ENCODE measurements at regions not wholly inside any gene's neighbourhood (a gene's known extent, or its start where the extent isn't known, plus 50 kb on each side); places are given as distances from the start of the nearest gene placed in this dataset.

- Histone ChIP-seq H3K27ac (no peak overlapping the region), H3K4me3 (no peak overlapping the region), H3K4me1 (no peaks in the 10 kb centered on the region), H3K9me3 (no peaks in the 10 kb centered on the region), H3K27me3 (no peaks in the 10 kb centered on the region), H3K36me3 (no peaks in the 10 kb centered on the region)
- TF ChIP-seq POLR2A (IDR thresholded peaks at IDR 0.05), result no peak
- TF ChIP-seq, protein P1, sequence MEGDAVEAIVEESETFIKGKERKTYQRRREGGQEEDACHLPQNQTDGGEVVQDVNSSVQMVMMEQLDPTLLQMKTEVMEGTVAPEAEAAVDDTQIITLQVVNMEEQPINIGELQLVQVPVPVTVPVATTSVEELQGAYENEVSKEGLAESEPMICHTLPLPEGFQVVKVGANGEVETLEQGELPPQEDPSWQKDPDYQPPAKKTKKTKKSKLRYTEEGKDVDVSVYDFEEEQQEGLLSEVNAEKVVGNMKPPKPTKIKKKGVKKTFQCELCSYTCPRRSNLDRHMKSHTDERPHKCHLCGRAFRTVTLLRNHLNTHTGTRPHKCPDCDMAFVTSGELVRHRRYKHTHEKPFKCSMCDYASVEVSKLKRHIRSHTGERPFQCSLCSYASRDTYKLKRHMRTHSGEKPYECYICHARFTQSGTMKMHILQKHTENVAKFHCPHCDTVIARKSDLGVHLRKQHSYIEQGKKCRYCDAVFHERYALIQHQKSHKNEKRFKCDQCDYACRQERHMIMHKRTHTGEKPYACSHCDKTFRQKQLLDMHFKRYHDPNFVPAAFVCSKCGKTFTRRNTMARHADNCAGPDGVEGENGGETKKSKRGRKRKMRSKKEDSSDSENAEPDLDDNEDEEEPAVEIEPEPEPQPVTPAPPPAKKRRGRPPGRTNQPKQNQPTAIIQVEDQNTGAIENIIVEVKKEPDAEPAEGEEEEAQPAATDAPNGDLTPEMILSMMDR (IDR thresholded peaks at IDR 0.05), result no peak
- DNase-seq, result no peak
- intact Hi-C loops (cut with DNase I; ENCODE audit: low total_unique reads), result no loop called here
Observed at GRCh38 chr4:54484383-54484782, 173.4 kb upstream of the KIT start.

DNA sequence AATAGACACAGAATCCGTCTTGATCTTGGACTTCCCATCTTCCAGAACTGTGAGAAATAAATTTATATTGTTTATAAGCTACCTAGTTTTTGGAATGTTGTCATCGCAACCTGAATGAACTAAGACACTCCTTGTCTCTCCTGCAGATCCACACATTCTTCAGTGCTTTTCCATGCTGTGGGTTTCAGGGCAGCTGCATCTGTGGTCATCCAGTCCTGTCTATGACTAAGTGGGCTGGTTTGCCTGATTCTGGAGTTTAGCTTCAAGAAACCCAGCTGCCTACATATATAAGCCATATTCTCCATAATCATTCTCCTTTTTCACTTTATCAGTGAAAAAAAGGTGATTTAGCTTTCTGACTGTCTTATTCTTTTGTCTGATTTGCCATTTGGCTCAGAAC lies 170.3 kb upstream of the KIT start:
- Histone ChIP-seq H3K4me1 (no peaks in the 10 kb centered on the region), H3K27ac (no peak overlapping the region), H3K9me3 (no peaks in the 10 kb centered on the region), H3K4me3 (no peak overlapping the region), H3K27me3 (no peaks in the 10 kb centered on the region), H3K36me3 (no peaks in the 10 kb centered on the region)
- TF ChIP-seq POLR2A (IDR thresholded peaks at IDR 0.05), result no peak
- TF ChIP-seq, protein P1 (IDR thresholded peaks at IDR 0.05), result no peak
- intact Hi-C loops (cut with DNase I; ENCODE audit: low total_unique reads), result no loop called here
- no peak for DNase-seq

- H3K4me3 ChIP-seq, result no peak overlapping the region
- no peak for DNase-seq
- H3K27me3 ChIP-seq, result no peaks in the 10 kb centered on the region
- H3K9me3 ChIP-seq, result no peaks in the 10 kb centered on the region
- intact Hi-C loops (cut with DNase I; ENCODE audit: low total_unique reads), result no loop called here
- no peaks in the 10 kb centered on the region for H3K36me3 ChIP-seq
- H3K27ac ChIP-seq, result no peak overlapping the region
- H3K4me1 ChIP-seq, result no peaks in the 10 kb centered on the region
- TF ChIP-seq, protein P1 (IDR thresholded peaks at IDR 0.05), result no peak
- no peak for TF ChIP-seq POLR2A (IDR thresholded peaks at IDR 0.05)
Observed at GRCh38 chr4:54493862-54494261, 163.9 kb upstream of the KIT start.

- Histone ChIP-seq H3K36me3 (no peaks in the 10 kb centered on the region), H3K4me3 (no peak overlapping the region), H3K4me1 (no peaks in the 10 kb centered on the region), H3K9me3 (no peaks in the 10 kb centered on the region), H3K27ac (no peak overlapping the region), H3K27me3 (no peaks in the 10 kb centered on the region)
- DNase-seq, result no peak
- intact Hi-C loops (cut with DNase I; ENCODE audit: low total_unique reads), result no loop called here
- TF ChIP-seq POLR2A (IDR thresholded peaks at IDR 0.05), result no peak
- TF ChIP-seq, protein P1 (IDR thresholded peaks at IDR 0.05), result no peak
Observed at GRCh38 chr4:54495091-54495490, 162.7 kb upstream of the KIT start.

- Histone ChIP-seq H3K27me3 (no peaks in the 10 kb centered on the region), H3K4me3 (no peak overlapping the region), H3K9me3 (no peaks in the 10 kb centered on the region), H3K36me3 (no peaks in the 10 kb centered on the region), H3K4me1 (no peaks in the 10 kb centered on the region), H3K27ac (no peak overlapping the region)
- intact Hi-C loops (cut with DNase I; ENCODE audit: low total_unique reads), result no loop called here
- no peak for DNase-seq
- TF ChIP-seq, protein P1 (IDR thresholded peaks at IDR 0.05), result no peak
- TF ChIP-seq POLR2A (IDR thresholded peaks at IDR 0.05), result no peak
Observed at GRCh38 chr4:54495641-54496040, 162.1 kb upstream of the KIT start.
